ENCODE measurements at regions not wholly inside any gene's neighbourhood (a gene's known extent, or its start where the extent isn't known, plus 50 kb on each side); places are given as distances from the start of the nearest gene placed in this dataset.

GRCh38 chr3:102084006-102084405, 234.7 kb downstream of the NFKBIZ start:
- Histone ChIP-seq H2AFZ (ENCODE audit: low read length) (no peak overlapping the region), H3K4me2 (ENCODE audit: low read depth, low read length, poor library complexity, severe bottlenecking) (no peak overlapping the region), H3K36me3 (ENCODE audit: insufficient read depth, low read length) (no peaks in the 10 kb centered on the region), H3K27me3 (ENCODE audit: insufficient read depth, low read length, poor library complexity, severe bottlenecking) (no peaks in the 10 kb centered on the region), H3K9me2 (replicated peaks; ENCODE audit: low read depth, low read length) (no peaks in the 10 kb centered on the region), H4K20me1 (ENCODE audit: insufficient read depth, low read length, poor library complexity, severe bottlenecking) (no peaks in the 10 kb centered on the region), H3K9me3 (ENCODE audit: insufficient read depth, low read depth, low read length) (no peaks in the 10 kb centered on the region), H3F3A (ENCODE audit: low read depth) (no peaks in the 10 kb centered on the region; the same call in 1 of the 2 replicates), H3K79me2 (ENCODE audit: insufficient read depth, low read length) (no peaks in the 10 kb centered on the region), H3K4me3 (ENCODE audit: low read length, poor library complexity, severe bottlenecking) (no peak overlapping the region), H3K4me1 (ENCODE audit: insufficient read depth, low read length, poor library complexity, severe bottlenecking) (peaks cover 37% of the 10 kb centered on the region), H3K9ac (ENCODE audit: low read depth, low read length, poor library complexity, severe bottlenecking) (no peak overlapping the region)
- TF ChIP-seq CTCF (conservative IDR thresholded peaks at IDR 0.05; ENCODE audit: low read length) (no peak), EZH2phosphoT487 (IDR thresholded peaks at IDR 0.05; ENCODE audit: borderline replicate concordance) (no peak)

- H3K4me2 ChIP-seq (ENCODE audit: low read depth, low read length, poor library complexity, severe bottlenecking), result no peak overlapping the region
- TF ChIP-seq CTCF (conservative IDR thresholded peaks at IDR 0.05; ENCODE audit: low read length) (no peak), EZH2phosphoT487 (IDR thresholded peaks at IDR 0.05; ENCODE audit: borderline replicate concordance) (no peak)
- H3K9ac ChIP-seq (ENCODE audit: low read depth, low read length, poor library complexity, severe bottlenecking), result no peak overlapping the region
- no peak overlapping the region for H2AFZ ChIP-seq (ENCODE audit: low read length)
- H3K9me2 ChIP-seq (replicated peaks; ENCODE audit: low read depth, low read length), result no peaks in the 10 kb centered on the region
- H3K4me1 ChIP-seq (ENCODE audit: insufficient read depth, low read length, poor library complexity, severe bottlenecking), result peaks cover 37% of the 10 kb centered on the region
- H3K4me3 ChIP-seq (ENCODE audit: low read length, poor library complexity, severe bottlenecking), result no peak overlapping the region
- H3K27me3 ChIP-seq (ENCODE audit: insufficient read depth, low read length, poor library complexity, severe bottlenecking), result no peaks in the 10 kb centered on the region
- H3K79me2 ChIP-seq (ENCODE audit: insufficient read depth, low read length), result no peaks in the 10 kb centered on the region
- peaks cover 6% of the 10 kb centered on the region; the same call in 1 of the 2 replicates for H3F3A ChIP-seq (ENCODE audit: low read depth)
- no peaks in the 10 kb centered on the region for H4K20me1 ChIP-seq (ENCODE audit: insufficient read depth, low read length, poor library complexity, severe bottlenecking)
- H3K36me3 ChIP-seq (ENCODE audit: insufficient read depth, low read length), result no peaks in the 10 kb centered on the region
- no peaks in the 10 kb centered on the region for H3K9me3 ChIP-seq (ENCODE audit: insufficient read depth, low read depth, low read length)
These were observed 235.4 kb downstream of the NFKBIZ start for GRCh38 chr3:102084704-102085103.

GRCh38 chr3:102085431-102086176, 236.3 kb downstream of the NFKBIZ start:
- Histone ChIP-seq H3K79me2 (ENCODE audit: insufficient read depth, low read length) (no peaks in the 10 kb centered on the region), H3K9ac (ENCODE audit: low read depth, low read length, poor library complexity, severe bottlenecking) (no peak overlapping the region), H3F3A (ENCODE audit: low read depth) (peaks cover 11% of the 10 kb centered on the region; the same call in 1 of the 2 replicates), H3K9me2 (replicated peaks; ENCODE audit: low read depth, low read length) (no peaks in the 10 kb centered on the region), H3K4me1 (ENCODE audit: insufficient read depth, low read length, poor library complexity, severe bottlenecking) (peaks cover 38% of the 10 kb centered on the region), H4K20me1 (ENCODE audit: insufficient read depth, low read length, poor library complexity, severe bottlenecking) (no peaks in the 10 kb centered on the region), H3K9me3 (ENCODE audit: insufficient read depth, low read depth, low read length) (no peaks in the 10 kb centered on the region), H2AFZ (ENCODE audit: low read length) (no peak overlapping the region), H3K4me3 (ENCODE audit: low read length, poor library complexity, severe bottlenecking) (no peak overlapping the region), H3K27me3 (ENCODE audit: insufficient read depth, low read length, poor library complexity, severe bottlenecking) (no peaks in the 10 kb centered on the region), H3K36me3 (ENCODE audit: insufficient read depth, low read length) (no peaks in the 10 kb centered on the region), H3K4me2 (ENCODE audit: low read depth, low read length, poor library complexity, severe bottlenecking) (no peak overlapping the region)
- TF ChIP-seq CTCF (conservative IDR thresholded peaks at IDR 0.05; ENCODE audit: low read length) (no peak), EZH2phosphoT487 (IDR thresholded peaks at IDR 0.05; ENCODE audit: borderline replicate concordance) (no peak)

Measured in Loucy (cell line).